ENCODE measurements at regions not wholly inside any gene's neighbourhood (a gene's known extent, or its start where the extent isn't known, plus 50 kb on each side); places are given as distances from the start of the nearest gene placed in this dataset.

GRCh38 chr5:35336230-35336629, 105.9 kb upstream of the PRLR start:
- TF ChIP-seq POLR2A (IDR thresholded peaks at IDR 0.05): no peak
- TF ChIP-seq CTCF (IDR thresholded peaks at IDR 0.05): no peak
- TF ChIP-seq POLR2AphosphoS5 (IDR thresholded peaks at IDR 0.05): no peak
